A549 (cell line): ENCODE measurements at regions not wholly inside any gene's neighbourhood (a gene's known extent, or its start where the extent isn't known, plus 50 kb on each side); places are given as distances from the start of the nearest gene placed in this dataset.

Experiments
- CTCF ChIP-seq: fragments of >200 bp; sonication (Bioruptor Twin); formaldehyde crosslinking; IDR thresholded peaks from 3 replicates; pipeline ENCODE4 v1.5.1; 2016
- EHMT2 ChIP-seq: fragments of 200-600 bp; sonication (generic); IDR thresholded peaks from 2 replicates; pipeline ENCODE4 v1.6.1; 2016; ENCODE audit warnings: antibody characterized with exemption, low read depth, mild to moderate bottlenecking, moderate library complexity
- HOXB13 ChIP-seq: fragments of 250-450 bp; sonication (Bioruptor Pico); IDR thresholded peaks from 2 replicates; pipeline ENCODE4 v1.5.0; 2020; ENCODE audit warnings: low read depth, mild to moderate bottlenecking, moderate library complexity
- MAX ChIP-seq: IDR thresholded peaks from 2 replicates; pipeline ENCODE4 v1.6.1; 2012
- POLR2A ChIP-seq: IDR thresholded peaks from 2 replicates; pipeline ENCODE4 v1.6.1; 2012; ENCODE audit warnings: mild to moderate bottlenecking, low read length
- ZFP36 ChIP-seq: fragments of 450-650 bp; IDR thresholded peaks from 2 replicates; pipeline ENCODE4 v1.6.1; 2014; ENCODE audit warnings: borderline replicate concordance; ENCODE audit not compliant: partially characterized antibody

DNA sequence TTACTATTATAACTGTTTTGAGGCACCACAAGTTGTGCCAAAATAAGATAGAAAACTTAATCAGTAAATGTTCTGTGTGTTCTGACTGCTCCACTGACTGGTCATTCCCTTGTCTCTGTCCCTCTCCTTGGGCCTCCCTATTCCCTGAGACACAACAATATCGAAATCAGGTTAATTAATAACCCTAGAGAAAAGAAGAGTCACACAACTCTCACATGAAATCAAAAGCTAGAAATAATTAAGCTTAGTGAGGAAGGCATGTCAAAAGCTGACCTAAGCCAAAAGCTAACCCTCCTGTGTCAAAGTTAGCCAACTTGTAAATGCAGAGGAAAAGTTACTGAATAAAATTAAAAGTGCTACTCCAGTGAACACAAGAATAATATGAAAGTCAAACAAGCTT, 53.8 kb upstream of the CCDC196 start:
- TF ChIP-seq POLR2A (no peak), CTCF (no peak), HOXB13 (CRISPR knock-in tag) (no peak), EHMT2 (no peak), MAX (no peak), ZFP36 (no peak)
